Peyer's patch (tissue), 4 donors: ENCODE measurements at regions not wholly inside any gene's neighbourhood (a gene's known extent, or its start where the extent isn't known, plus 50 kb on each side); places are given as distances from the start of the nearest gene placed in this dataset.

Source experiments
- DNase-seq, 3 donors: peaks; one replicate each; pipeline ENCODE4 v3.0.0-alpha.2; 2017 to 2019
- H3K27ac ChIP-seq, 4 donors: fragments of 200-600 bp; sonication (generic); one replicate each; pipeline ENCODE4 v1.5.1; 2016 to 2019
- H3K27me3 ChIP-seq, 2 donors: fragments of 200-600 bp; sonication (generic); one replicate each; pipeline ENCODE4 v1.5.1; 2019
- H3K36me3 ChIP-seq, 3 donors: fragments of 200-600 bp; sonication (generic); one replicate each; pipeline ENCODE4 v1.5.1; 2016 to 2019
- H3K4me1 ChIP-seq, 4 donors: fragments of 200-600 bp; sonication (generic); one replicate each; pipeline ENCODE4 v1.5.1; 2016 to 2019
- H3K4me3 ChIP-seq, 4 donors: fragments of 200-600 bp; sonication (generic); 1 replicate in 3 of 4; 2 replicates in 1 of 4; pipeline ENCODE4 v1.5.1; 2016 to 2019; ENCODE audit warnings: mild to moderate bottlenecking in 1 of 4
- H3K9me3 ChIP-seq, 4 donors: fragments of 200-600 bp; sonication (generic); one replicate each; pipeline ENCODE4 v1.5.1; 2016 to 2019; ENCODE audit warnings: mild to moderate bottlenecking in 1 of 4
- CTCF ChIP-seq, 6 experiments: fragments of 450-650 bp in 4 of 6; fragments of 200-600 bp in 2 of 6; sonication (generic) in 1 of 6; IDR thresholded peaks; one replicate each; pipeline ENCODE4 v1.5.1; 2017 to 2019; ENCODE audit warnings: antibody characterized with exemption in 6 of 6, mild to moderate bottlenecking in 3 of 6, moderate library complexity in 1 of 6
- POLR2A ChIP-seq, 2 donors: fragments of 450-650 bp; IDR thresholded peaks; one replicate each; pipeline ENCODE4 v1.5.1; 2017; ENCODE audit warnings: antibody characterized with exemption in 2 of 2, mild to moderate bottlenecking in 2 of 2, moderate library complexity in 2 of 2

- no peaks in the 10 kb centered on the region for H3K4me1 ChIP-seq
- no peak for DNase-seq
- TF ChIP-seq POLR2A (IDR thresholded peaks at IDR 0.05) (no peak), CTCF (IDR thresholded peaks at IDR 0.05) (no peak)
- no peak overlapping the region for H3K4me3 ChIP-seq
- H3K27ac ChIP-seq, result no peak overlapping the region
- no peaks in the 10 kb centered on the region for H3K27me3 ChIP-seq
- H3K9me3 ChIP-seq, result no peaks in the 10 kb centered on the region
- no peaks in the 10 kb centered on the region for H3K36me3 ChIP-seq
Measured at GRCh38 chr7:88615336-88615735, 144.2 kb upstream of the ZNF804B start.

DNA sequence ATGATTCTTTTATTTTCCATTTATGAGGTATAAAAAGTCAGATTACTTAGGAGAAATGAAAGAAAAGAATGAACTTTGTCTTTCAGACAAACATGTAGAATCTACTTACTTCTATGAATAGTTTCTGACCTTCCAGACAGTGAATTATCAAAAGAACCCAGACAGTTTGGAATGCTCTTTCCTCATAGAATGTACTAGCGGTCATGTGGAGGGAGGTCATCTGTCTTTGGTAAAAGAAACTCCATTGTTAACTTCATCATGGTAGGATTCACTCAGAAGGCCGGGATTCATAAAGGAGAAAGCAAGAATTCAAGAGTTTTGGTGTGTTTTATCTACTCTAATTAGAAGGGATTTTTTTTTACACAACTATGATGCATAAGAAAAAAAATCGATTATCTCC lies 144.8 kb upstream of the ZNF804B start:
- H3K27ac ChIP-seq, result no peak overlapping the region

GRCh38 chr7:88610942-88611341 lies 148.6 kb upstream of the ZNF804B start:
- TF ChIP-seq CTCF (IDR thresholded peaks at IDR 0.05) (no peak), POLR2A (IDR thresholded peaks at IDR 0.05) (no peak)
- Histone ChIP-seq H3K27me3 (no peaks in the 10 kb centered on the region), H3K9me3 (no peaks in the 10 kb centered on the region)

More for the DNA sequence above, 144.8 kb upstream of the ZNF804B start:
- no peak for DNase-seq
- H3K4me3 ChIP-seq, result no peak overlapping the region
- H3K27me3 ChIP-seq, result no peaks in the 10 kb centered on the region
- H3K9me3 ChIP-seq, result no peaks in the 10 kb centered on the region
- H3K4me1 ChIP-seq, result no peaks in the 10 kb centered on the region
- no peak for TF ChIP-seq CTCF (IDR thresholded peaks at IDR 0.05)
- no peak for TF ChIP-seq POLR2A (IDR thresholded peaks at IDR 0.05)
- H3K36me3 ChIP-seq, result no peaks in the 10 kb centered on the region

GRCh38 chr7:88600695-88601094 lies 158.8 kb upstream of the ZNF804B start:
- Histone ChIP-seq H3K27me3 (no peaks in the 10 kb centered on the region), H3K9me3 (no peaks in the 10 kb centered on the region), H3K4me1 (no peaks in the 10 kb centered on the region), H3K36me3 (no peaks in the 10 kb centered on the region), H3K4me3 (no peak overlapping the region), H3K27ac (no peak overlapping the region)
- DNase-seq, result no peak
- TF ChIP-seq CTCF (IDR thresholded peaks at IDR 0.05), result no peak
- no peak for TF ChIP-seq POLR2A (IDR thresholded peaks at IDR 0.05)

More at GRCh38 chr7:88610942-88611341, 148.6 kb upstream of the ZNF804B start:
- Histone ChIP-seq H3K36me3 (no peaks in the 10 kb centered on the region), H3K27ac (no peak overlapping the region), H3K4me1 (no peaks in the 10 kb centered on the region), H3K4me3 (no peak overlapping the region)
- DNase-seq, result no peak

GRCh38 chr7:88599528-88599927 lies 160.0 kb upstream of the ZNF804B start:
- H3K4me1 ChIP-seq, result no peaks in the 10 kb centered on the region
- H3K27me3 ChIP-seq, result no peaks in the 10 kb centered on the region
- H3K36me3 ChIP-seq, result no peaks in the 10 kb centered on the region
- no peak for TF ChIP-seq CTCF (IDR thresholded peaks at IDR 0.05)
- no peak for TF ChIP-seq POLR2A (IDR thresholded peaks at IDR 0.05)
- H3K4me3 ChIP-seq, result no peak overlapping the region
- DNase-seq, result no peak
- no peak overlapping the region for H3K27ac ChIP-seq
- H3K9me3 ChIP-seq, result no peaks in the 10 kb centered on the region

- Histone ChIP-seq H3K36me3 (no peaks in the 10 kb centered on the region), H3K27me3 (no peaks in the 10 kb centered on the region), H3K9me3 (no peaks in the 10 kb centered on the region), H3K27ac (no peak overlapping the region), H3K4me3 (no peak overlapping the region), H3K4me1 (no peaks in the 10 kb centered on the region)
- no peak for TF ChIP-seq POLR2A (IDR thresholded peaks at IDR 0.05)
- TF ChIP-seq CTCF (IDR thresholded peaks at IDR 0.05), result no peak
- DNase-seq, result no peak
Measured at GRCh38 chr7:88597941-88598425, 161.5 kb upstream of the ZNF804B start.
